UCSD-AML1 (cell line): ENCODE measurements at regions not wholly inside any gene's neighbourhood (a gene's known extent, or its start where the extent isn't known, plus 50 kb on each side); places are given as distances from the start of the nearest gene placed in this dataset.
"Not testable (repeated sequence)": the region's sequence is repeated elsewhere in the genome, so short reads cannot be mapped to it uniquely, and the experiment has no call there.

ENCODE experiments used
- DNase-seq: peaks from one replicate; lab custom pipeline; 2025; ENCODE audit not compliant: unreplicated experiment; lab: John Stamatoyannopoulos, UW

DNA sequence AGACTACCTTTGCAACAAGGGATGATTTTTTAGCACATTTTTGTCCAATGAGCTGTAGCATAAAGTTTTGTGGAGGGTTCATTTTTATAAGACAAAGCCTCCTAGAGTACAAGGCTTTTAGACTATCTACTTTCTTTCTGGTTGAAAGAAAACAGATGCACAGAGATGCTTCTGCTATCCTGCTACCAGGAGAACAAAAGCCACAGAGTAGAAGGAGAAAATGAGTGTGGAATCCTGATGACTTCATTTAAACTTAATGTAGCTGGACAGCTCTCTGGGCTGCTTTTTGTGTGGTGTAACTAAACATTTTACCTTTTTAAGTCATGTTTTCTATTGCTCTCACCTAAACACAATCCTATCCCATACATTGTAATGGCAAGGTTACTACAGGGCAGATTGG, 1009.4 kb downstream of the TLE1 start:
- DNase-seq: no peak

DNA sequence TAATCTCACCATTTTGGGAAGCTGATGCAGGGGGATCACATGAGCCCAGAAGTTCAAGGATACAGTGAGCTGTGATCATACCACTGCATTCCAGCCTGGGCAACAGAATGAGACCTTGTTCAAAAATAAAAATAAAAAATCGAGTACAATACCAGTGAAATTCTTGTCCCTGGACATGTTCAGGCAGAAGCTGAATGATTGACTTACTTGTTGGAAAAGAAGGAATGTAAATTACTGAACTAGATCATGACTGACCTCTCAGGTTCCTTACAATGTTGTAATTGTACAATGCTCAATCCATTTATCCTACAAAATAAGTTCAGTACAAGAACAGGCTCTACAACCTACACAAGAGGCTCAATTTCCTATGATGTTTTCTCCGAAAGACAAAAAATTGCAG, 1010.4 kb downstream of the TLE1 start:
- no peak for DNase-seq

DNA sequence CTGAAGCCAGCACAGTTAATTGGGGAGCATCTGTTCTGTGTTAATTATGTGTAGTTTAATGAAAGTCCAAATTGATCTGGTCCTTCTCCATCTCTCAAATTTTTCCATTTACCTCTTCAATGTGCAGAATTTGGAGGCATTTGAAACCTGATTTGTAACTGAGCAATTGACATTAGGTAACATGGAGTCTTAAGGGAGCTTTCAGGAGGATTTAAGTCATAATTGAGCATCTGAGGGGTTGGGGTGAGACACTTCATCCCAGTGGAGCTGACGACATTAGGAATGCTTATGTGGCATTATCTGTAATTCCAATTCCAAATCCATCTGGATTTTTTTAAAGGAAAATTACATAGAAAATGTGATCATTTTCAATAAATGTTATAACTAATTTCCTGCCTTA, 1015.9 kb downstream of the TLE1 start:
- no peak for DNase-seq

DNA sequence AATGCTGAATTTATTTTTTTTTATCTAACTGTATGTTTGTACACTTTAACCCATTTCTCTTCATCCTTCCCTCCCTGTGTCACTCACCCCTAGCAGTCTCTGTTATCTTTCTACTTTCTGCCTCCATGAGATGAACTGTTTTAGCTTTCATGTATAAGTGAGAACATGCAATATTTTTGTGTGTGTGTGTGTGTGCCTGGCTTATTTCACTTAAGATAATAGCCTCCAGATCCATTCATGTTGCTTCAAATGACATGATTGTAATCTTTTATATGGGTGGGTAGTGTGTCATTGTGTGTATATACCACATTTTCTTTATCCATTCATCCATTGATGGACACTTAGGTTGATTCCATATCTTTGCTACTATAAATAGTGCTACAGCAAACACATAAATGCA, 1023.9 kb downstream of the TLE1 start:
- no peak for DNase-seq

DNA sequence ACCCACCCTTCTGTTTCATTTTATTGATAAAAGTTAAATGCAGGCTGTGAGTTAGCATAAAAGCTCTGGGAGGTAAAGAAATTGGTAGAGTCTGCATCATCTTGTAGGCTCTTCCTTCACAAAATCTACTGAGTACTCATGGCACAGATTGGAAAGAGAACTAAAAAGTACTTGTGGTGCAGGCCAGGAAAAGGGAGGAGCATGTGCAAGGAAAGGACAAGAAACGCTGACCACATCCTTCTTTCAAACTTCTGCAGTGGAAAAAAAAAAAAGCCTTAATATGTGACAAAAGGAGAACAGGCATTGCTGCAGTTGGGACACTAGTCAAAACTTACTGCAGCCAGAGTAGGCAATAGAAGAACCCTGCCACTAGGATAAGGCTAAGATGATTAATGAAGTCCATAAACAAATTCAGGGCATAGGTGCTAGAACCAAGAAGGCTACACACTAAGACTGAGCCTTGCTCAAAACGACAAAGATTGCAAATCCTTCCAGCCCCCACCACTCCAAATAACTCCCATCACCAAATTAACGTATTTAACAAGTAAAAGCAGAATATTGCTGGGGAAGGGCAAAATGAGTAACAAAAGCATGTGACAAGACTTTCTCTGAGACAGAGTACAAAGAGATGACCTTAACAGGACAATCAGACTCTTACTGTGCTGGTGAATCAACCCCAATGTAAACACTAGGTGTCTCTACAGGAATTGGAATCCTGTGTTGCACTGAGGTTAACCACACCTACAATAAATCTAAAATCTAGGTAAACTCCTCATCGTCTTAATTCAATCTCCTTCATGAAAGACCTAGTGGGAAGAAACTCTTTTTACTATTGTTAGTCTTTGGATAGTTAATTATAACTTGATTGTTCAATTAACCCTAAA, 1024.8 kb downstream of the TLE1 start:
- no peak for DNase-seq

DNA sequence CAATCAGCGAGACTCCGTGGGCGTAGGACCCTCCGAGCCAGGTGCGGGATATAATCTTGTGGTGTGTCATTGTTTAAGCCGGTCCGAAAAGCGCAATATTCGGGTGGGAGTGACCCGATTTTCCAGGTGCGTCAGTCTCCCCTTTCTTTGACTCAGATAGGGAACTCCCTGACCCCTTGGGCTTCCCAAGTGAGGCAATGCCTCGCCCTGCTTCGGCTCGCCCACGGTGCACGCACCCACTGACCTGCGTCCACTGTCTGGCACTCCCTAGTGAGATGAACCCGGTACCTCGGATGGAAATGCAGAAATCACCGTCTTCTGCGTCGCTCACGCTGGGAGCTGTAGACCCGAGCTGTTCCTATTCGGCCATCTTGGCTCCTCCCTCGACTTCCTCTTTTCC, 1029.6 kb downstream of the TLE1 start:
- DNase-seq: not testable (repeated sequence)

DNA sequence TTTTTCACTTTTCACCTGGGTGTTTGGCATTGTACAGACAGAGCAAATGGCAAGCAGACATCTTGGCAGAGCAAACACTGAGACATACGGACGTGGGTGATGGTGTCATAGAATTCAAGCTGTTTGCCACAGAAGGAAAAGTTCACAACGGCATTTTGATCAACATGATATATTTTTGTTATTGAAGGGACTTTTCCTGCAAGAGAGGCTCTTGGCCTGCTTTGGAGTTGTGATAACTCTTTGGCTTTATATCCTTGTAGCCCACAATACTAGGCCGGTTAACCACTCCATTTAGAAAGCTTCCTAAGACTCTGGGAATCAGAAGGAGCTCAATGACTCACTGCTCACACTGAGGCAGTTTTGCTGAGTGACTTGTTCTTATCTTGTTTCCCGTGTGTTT, 1038.3 kb downstream of the TLE1 start:
- no peak for DNase-seq

DNA sequence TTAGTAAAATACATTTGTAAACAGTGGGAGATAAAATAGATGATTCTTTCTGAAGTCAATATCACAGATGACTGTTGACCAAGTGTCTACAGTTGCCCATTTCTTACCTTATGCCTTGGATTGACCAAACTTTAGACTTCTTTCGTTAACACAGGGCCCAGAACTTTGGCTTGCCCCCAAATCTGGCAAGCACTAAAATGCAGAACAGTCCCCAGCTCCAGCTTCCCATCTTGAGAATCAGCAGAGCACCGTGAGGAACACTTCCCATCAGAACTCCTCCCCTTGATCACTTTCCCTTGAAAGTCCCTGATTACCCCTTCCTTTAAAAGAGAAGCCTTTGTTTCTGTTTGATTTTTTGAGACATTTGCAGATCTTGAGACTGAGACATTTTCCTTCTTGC, 1039.9 kb downstream of the TLE1 start:
- DNase-seq: no peak

DNA sequence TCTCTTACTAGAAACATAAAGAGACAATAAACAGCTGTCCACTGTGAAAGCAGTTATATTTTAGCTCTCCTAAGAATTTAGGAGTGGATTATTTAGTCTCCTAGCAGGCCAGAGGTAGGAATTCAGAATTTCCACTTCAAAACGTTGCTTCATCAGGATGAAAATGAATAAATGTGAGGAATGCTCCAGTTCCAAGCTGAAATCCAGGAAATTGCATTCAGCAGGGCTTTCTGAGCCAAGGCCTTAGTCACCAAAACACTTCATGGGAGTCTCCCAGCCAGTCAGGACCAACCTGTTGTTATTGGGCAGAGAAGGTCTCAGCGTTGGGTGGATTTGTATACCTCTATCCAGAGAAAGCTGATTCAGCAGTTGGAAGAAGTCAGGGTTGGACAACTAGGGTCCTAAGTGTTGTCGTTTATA, 1040.3 kb downstream of the TLE1 start:
- DNase-seq: no peak

DNA sequence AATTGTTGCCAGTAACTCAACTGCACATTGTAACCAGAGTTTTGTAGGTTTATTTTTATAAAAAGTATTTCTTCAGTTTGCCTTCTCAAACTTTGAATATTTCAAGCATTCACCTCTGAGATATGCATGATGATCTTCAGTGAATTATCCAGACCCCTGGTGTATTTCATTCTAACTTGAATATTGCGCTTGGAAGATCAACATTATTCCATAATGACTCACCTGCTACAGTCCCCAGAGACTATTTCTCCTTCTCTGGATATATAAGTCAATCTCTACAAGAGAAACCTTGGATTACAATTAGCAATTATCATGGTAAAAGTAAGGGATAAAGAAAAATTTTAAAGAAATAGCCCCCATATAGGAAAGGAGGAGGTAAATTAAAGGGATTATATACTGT, 1041.0 kb downstream of the TLE1 start:
- no peak for DNase-seq

DNA sequence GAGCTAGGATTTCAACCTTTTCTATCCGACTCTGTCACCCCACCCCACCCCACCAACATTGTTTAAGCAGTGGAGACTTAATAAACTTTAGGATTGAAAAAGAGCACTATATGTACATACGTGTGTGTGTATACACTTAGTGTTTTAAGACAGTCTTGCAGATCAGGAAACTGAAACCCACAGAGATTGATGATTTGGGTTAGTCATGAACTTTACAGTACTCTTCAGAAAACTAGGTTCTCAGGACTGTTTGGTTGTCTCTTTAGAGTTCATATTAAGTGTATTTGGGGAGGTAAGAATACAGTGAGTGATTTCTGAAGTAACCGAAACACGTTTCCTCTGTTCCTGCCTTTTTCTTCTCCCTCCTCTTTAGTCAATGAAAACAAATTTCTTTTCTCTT, 1043.1 kb downstream of the TLE1 start:
- DNase-seq: no peak

DNA sequence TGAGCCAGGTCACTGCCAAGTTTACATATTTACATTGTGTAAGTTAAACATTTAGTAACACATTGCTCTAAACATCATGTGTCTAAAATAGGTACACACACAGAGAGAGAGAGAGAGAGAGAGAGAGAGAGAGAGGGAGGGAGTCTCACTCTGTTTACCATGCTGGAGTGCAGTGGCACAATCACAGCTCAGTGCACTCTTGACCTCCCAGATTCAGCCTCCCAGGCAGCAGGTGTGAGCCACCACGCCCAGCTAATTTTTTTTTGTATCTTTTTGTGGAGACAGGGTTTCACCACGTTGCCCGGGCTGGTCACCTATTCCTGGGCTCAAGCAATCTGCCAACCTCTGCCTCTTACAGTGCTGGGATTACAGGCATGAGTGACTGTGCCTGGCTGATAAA, 1045.3 kb downstream of the TLE1 start:
- no peak for DNase-seq

DNA sequence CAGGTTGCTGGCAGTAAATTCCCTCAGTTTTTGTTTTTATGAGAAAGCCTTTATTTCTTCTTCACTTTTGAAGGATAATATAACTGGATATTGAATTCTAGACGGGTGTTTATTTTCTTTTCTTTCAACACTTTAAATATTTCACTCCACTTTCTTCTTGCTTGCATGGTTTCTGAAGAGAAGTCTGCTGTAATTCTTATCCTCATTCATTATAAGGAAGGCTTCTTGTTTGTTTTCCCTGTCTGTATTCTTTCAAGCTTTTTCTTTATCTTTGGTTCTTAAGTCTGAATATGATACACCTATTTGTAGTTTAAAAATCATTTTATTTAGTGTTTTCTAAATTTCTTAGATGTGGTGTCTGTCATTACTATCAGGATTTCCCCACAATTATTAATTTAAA, 1054.3 kb downstream of the TLE1 start:
- no peak for DNase-seq

DNA sequence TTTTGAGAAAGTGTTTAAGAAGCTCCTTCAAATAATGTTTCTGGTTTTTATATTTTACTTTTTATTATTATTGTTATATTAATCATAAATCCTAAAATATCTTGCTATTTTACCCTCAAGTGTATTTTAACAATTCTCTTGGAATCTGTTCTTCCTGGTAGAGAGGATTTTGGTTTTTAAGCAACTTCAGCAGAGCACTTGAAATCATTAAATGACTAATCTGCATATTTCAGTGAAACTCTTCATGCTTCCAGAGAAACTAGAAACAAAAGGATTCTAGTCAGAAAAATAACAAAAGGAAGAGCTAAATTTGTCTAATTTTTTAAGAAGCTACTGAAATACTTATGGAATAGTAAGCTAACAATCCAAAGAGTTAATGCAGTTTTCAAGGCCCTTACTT, 1057.3 kb downstream of the TLE1 start:
- no peak for DNase-seq

DNA sequence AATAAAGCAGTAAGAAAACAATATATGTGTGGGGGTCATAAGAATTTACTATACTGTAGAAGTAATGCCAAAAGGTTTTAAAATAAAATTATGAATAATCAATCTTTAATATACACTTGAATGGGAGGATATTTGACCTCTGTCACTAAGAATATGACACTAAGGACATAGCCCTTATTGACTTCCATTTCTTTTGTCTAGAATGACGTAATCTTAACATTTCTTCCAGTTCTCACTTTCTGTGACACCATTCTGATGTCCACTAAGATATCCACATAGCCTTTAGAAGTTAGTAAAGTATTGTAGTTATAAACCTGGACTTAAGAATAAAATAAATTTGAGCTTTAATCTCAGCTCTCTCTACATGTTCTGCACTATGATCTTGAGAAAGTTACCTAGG, 1050.7 kb downstream of the TLE4 start:
- no peak for DNase-seq

DNA sequence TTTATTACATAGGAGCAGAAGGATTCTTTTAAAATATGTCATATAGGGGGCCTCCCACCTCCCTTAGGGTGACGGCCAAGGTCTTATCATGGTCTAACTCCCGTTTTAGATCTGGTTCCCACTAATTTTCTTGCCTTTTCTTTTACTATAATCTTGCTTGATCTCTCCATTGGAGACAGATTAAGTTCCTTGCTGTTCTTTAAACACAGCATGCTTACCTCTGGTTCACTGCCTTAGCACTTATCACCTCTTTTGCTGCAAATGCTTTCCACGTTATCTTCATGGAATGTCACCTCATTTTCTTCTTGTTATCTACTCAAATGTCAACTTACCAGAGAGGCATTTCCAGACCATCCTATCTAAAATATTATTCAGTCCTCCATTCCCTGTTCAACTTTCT, 1047.6 kb downstream of the TLE4 start:
- no peak for DNase-seq

DNA sequence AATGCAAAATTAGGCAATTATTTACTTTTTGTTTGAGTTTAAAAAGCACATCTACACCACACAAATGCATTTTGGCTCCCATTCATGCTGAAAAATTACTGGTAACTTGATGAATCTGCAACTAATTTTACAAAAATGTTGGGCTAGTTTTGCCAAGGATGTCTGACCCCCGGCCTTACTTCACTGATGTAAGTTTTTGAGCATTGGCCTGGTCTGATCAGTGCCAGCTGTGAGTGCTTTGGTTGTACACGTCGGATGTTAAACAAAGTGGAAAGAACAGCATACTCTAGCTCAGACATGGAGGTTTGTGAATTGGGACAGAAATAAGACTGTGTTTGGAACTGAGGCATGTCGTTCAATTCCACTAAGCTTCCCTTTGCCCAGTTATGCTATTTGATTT, 1044.2 kb downstream of the TLE4 start:
- no peak for DNase-seq

DNA sequence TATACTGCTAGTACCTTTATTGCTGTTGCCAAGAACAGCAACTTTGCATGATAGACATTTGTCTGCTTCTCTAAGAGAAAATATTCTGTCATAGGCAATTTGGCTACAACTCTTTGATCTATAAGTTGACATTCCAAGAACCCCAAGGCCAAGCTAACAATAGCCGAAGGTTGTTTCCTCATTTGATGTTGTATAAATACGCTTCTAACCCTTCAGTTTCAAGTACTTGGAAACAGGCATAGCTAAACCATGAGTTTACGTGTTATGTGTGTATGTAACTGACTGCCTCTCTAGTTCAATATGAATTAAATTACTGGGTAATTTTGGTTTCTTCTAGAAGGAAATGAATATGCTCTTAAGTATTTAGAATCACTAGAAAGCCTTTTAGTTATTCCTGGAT, 1034.0 kb downstream of the TLE4 start:
- no peak for DNase-seq

DNA sequence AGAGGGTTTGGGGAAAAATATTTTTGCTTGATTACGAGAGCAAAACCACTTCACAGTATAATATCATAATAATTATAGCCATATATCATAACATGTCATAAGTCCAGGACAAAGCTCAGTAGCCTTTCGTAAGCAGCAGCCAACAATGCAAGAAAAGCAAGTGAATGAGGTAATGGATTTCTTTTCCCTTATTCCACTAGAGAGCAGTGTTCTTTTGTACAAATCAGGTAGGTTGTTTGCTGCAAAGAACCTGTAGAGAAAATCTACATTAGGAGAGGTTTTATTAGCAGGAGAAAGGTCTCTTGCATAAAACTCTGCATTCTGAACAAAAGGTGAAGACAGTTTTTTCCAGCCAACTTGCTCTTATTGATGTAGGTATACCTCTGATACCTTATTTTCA, 1033.4 kb downstream of the TLE4 start:
- no peak for DNase-seq

DNA sequence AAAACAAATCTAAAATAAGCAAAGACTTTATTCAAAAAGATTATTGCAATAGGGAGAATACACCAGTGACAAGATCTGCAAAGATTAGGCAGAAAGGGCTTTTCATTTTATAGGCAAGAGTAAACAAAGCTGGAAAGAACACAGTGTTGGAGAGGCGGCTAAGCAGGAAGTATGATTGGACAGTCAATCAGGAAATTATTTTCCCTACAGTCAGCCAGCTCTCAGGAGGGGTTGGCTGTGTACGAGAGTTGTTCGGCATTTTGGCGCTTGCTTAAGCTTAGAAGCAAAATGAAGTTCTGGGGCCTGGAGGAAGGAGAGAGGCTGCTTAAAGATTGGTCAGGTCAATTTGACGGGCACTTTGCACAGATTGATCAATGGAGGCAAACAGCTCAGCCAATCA, 1030.5 kb downstream of the TLE4 start:
- no peak for DNase-seq

DNA sequence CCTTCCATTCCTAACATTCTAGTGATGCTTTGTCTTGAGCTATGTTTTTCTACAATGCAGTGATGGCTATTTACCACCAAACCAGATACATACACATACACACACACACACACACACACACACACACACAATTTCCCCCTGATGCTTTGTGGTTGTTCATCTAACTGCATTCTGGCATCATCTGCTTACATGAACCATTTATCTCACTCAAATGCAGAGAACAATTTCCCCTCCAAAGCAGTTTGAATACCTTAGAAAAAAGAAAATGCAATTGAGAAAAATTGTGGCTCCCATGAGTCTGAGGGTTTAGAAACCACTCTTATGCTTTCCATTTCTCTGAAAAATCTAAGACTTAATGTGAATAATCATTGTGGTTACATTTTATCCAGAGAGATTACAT, 1024.8 kb downstream of the TLE4 start:
- no peak for DNase-seq

DNA sequence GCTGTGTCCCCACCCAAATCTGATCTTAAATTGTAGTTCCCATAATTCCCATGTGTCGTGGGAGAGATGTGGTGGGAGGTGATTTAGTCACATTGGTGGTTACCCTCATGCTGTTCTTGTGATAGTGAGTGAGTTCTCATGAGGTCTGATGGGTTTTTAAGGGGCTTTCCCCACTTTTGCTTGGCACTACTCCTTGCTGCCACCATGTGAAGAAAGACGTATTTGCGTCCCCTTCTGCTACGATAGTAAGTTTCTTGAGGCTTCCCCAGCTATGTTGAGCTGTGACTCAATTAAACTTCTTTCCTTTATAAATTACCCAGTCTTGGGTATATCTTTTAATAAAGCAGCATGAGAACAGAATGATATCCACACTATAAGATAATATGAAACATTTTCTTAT, 1023.4 kb downstream of the TLE4 start:
- no peak for DNase-seq

DNA sequence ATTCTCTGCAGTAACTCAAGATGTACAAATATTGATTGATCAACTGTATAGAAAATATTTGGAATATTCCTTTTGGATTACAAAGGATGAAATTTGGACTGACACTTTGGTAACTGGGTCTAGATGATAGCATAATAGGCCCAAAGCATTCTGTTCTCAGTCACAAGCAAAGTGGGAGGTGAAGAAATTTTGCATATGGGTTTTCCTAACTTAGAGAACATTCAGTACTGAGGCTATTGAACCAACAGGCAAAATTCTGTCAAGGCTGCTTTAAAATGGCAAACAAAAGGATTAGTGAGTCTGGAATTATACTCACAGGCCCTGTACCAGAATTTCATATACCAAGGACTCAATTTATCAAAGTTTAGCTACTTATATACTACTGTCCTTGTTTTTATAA, 1020.6 kb downstream of the TLE4 start:
- no peak for DNase-seq
